ENCODE measurements at regions not wholly inside any gene's neighbourhood (a gene's known extent, or its start where the extent isn't known, plus 50 kb on each side); places are given as distances from the start of the nearest gene placed in this dataset.

DNA sequence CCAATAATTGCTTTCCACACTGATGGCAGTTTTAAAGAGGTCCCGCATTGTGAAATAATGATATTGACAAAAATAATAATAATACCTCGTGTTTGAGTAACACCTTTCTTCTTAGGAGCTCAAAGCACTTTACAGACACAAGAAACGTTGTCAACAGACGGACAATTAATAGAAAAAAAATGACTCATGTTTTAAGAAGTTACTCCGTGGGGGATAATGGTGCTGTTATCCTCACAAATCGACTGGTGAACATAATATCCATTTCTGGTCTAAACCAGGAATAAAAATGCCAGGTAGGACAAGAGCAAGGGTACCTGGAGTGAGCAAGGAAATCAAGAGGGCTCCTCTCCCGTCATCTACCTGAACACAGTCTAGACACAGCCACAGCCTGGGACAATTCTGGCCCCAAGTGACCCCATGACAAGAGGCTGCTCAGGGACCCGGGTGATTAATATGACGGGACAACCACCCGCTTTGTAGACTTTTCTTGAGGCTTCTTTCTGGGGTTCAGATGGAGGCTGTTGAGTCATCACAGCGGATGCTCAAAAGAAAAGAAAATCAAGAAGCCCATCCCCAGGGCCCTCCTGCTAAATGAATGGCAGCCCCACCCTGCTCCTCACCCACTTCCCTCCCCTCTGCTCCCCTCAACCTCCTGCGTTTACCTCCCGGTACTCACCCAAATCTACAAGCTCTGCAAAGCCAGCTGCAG, 146.2 kb upstream of the IRF2BP2 start:
- H3K27me3 ChIP-seq: no peaks in the 10 kb centered on the region
- peaks cover 5% of the 10 kb centered on the region for H3K4me1 ChIP-seq
- no peak overlapping the region for H3K4me2 ChIP-seq
- no peaks in the 10 kb centered on the region for H3K9me3 Mint-ChIP-seq
- no peaks in the 10 kb centered on the region for H3K79me2 ChIP-seq (ENCODE audit: low read depth)
- H3K27ac ChIP-seq: no peak overlapping the region
- no peak for DNase-seq (ENCODE audit: low spot score)
- peaks cover 4% of the 10 kb centered on the region for H3F3A ChIP-seq (ENCODE audit: low read depth)
- H3K27ac Mint-ChIP-seq: no peak overlapping the region
- peaks cover 2% of the 10 kb centered on the region for H3K27me3 Mint-ChIP-seq (ENCODE audit: insufficient read depth, low read depth)
- H3K4me1 Mint-ChIP-seq: peaks cover 10% of the 10 kb centered on the region
- no peak overlapping the region for H3K4me3 Mint-ChIP-seq
- TF ChIP-seq, protein P1, sequence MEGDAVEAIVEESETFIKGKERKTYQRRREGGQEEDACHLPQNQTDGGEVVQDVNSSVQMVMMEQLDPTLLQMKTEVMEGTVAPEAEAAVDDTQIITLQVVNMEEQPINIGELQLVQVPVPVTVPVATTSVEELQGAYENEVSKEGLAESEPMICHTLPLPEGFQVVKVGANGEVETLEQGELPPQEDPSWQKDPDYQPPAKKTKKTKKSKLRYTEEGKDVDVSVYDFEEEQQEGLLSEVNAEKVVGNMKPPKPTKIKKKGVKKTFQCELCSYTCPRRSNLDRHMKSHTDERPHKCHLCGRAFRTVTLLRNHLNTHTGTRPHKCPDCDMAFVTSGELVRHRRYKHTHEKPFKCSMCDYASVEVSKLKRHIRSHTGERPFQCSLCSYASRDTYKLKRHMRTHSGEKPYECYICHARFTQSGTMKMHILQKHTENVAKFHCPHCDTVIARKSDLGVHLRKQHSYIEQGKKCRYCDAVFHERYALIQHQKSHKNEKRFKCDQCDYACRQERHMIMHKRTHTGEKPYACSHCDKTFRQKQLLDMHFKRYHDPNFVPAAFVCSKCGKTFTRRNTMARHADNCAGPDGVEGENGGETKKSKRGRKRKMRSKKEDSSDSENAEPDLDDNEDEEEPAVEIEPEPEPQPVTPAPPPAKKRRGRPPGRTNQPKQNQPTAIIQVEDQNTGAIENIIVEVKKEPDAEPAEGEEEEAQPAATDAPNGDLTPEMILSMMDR (IDR thresholded peaks at IDR 0.05): no peak
- TF ChIP-seq EZH2 (IDR thresholded peaks at IDR 0.05) (no peak), EZH2phosphoT487 (IDR thresholded peaks at IDR 0.05) (no peak)
- H4K20me1 ChIP-seq (ENCODE audit: low read depth): no peaks in the 10 kb centered on the region
- no peaks in the 10 kb centered on the region for H3K36me3 ChIP-seq
- no peak overlapping the region for H3K9ac ChIP-seq
- H3K4me3 ChIP-seq: no peak overlapping the region
- H3K36me3 Mint-ChIP-seq: no peaks in the 10 kb centered on the region
- H3K9me3 ChIP-seq (ENCODE audit: low read depth): no peaks in the 10 kb centered on the region
- no peak overlapping the region for H2AFZ ChIP-seq (replicated peaks)

GRCh38 chr1:234755449-234755863, 145.5 kb upstream of the IRF2BP2 start:
- Histone ChIP-seq H3K9me3 (ENCODE audit: low read depth) (no peaks in the 10 kb centered on the region), H3K27ac (no peak overlapping the region), H3K9ac (no peak overlapping the region), H3K79me2 (ENCODE audit: low read depth) (no peaks in the 10 kb centered on the region), H3K4me1 (peaks cover 10% of the 10 kb centered on the region), H3K27me3 (no peaks in the 10 kb centered on the region), H3K4me2 (no peak overlapping the region), H3K4me3 (no peak overlapping the region), H4K20me1 (ENCODE audit: low read depth) (no peaks in the 10 kb centered on the region), H2AFZ (replicated peaks) (no peak overlapping the region), H3K36me3 (no peaks in the 10 kb centered on the region), H3F3A (ENCODE audit: low read depth) (peaks cover 9% of the 10 kb centered on the region)
- H3K4me3 Mint-ChIP-seq: no peak overlapping the region
- H3K27ac Mint-ChIP-seq: no peak overlapping the region
- TF ChIP-seq, protein P1 (IDR thresholded peaks at IDR 0.05): no peak
- no peak for TF ChIP-seq EZH2 (IDR thresholded peaks at IDR 0.05)
- TF ChIP-seq EZH2phosphoT487 (IDR thresholded peaks at IDR 0.05): no peak
- peaks cover 16% of the 10 kb centered on the region for H3K4me1 Mint-ChIP-seq
- DNase-seq (ENCODE audit: low spot score): no peak
- peaks cover 5% of the 10 kb centered on the region for H3K27me3 Mint-ChIP-seq (ENCODE audit: insufficient read depth, low read depth)
- H3K9me3 Mint-ChIP-seq: no peaks in the 10 kb centered on the region
- no peaks in the 10 kb centered on the region for H3K36me3 Mint-ChIP-seq

DNA sequence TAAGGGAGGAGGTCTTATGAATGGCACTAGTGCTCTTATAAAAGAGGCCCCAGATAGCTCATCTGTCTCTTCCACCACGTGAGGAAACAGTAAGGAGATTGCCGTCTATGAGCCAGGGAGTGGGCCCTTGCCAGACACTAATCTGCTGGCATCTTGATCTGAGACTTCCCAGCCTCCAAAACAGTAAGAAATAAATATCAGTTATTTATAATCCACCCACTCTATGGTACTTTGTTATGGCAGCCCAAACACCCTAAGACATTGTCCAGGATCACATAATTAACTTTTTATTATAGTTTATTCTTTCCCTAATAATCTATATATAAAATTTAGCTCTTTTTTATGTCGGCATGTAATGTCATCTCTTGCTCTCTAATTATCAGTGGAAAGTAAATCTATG, 144.0 kb upstream of the IRF2BP2 start:
- H3K36me3 Mint-ChIP-seq: no peaks in the 10 kb centered on the region
- no peaks in the 10 kb centered on the region for H3K79me2 ChIP-seq (ENCODE audit: low read depth)
- peaks cover 9% of the 10 kb centered on the region for H3K4me1 Mint-ChIP-seq
- TF ChIP-seq, protein P1 (IDR thresholded peaks at IDR 0.05): no peak
- no peak for TF ChIP-seq EZH2phosphoT487 (IDR thresholded peaks at IDR 0.05)
- no peak for TF ChIP-seq EZH2 (IDR thresholded peaks at IDR 0.05)
- H3K27me3 ChIP-seq: no peaks in the 10 kb centered on the region
- H3K9ac ChIP-seq: no peak overlapping the region
- no peak overlapping the region for H3K4me3 Mint-ChIP-seq
- no peaks in the 10 kb centered on the region for H3K9me3 Mint-ChIP-seq
- H3K9me3 ChIP-seq (ENCODE audit: low read depth): no peaks in the 10 kb centered on the region
- no peak overlapping the region for H2AFZ ChIP-seq (replicated peaks)
- no peak overlapping the region for H3K27ac ChIP-seq
- H4K20me1 ChIP-seq (ENCODE audit: low read depth): no peaks in the 10 kb centered on the region
- peaks cover 5% of the 10 kb centered on the region for H3K4me1 ChIP-seq
- H3K36me3 ChIP-seq: no peaks in the 10 kb centered on the region
- DNase-seq (ENCODE audit: low spot score): no peak
- peaks cover 6% of the 10 kb centered on the region for H3K27me3 Mint-ChIP-seq (ENCODE audit: insufficient read depth, low read depth)
- no peak overlapping the region for H3K4me2 ChIP-seq
- H3K27ac Mint-ChIP-seq: no peak overlapping the region
- no peak overlapping the region for H3K4me3 ChIP-seq
- peaks cover 9% of the 10 kb centered on the region for H3F3A ChIP-seq (ENCODE audit: low read depth)

All from neural progenitor cell (in vitro differentiated cells).